HG02678 (cell line): ENCODE measurements at regions not wholly inside any gene's neighbourhood (a gene's known extent, or its start where the extent isn't known, plus 50 kb on each side); places are given as distances from the start of the nearest gene placed in this dataset.
"Not testable (repeated sequence)": the region's sequence is repeated elsewhere in the genome, so short reads cannot be mapped to it uniquely, and the experiment has no call there.

Source experiments
- ATAC-seq: cut with Tn5 transposase; IDR thresholded peaks from one replicate; pipeline ENCODE4 v1.9.1; 2021; ENCODE audit warnings: mild to moderate bottlenecking, moderate library complexity; ENCODE audit not compliant: unreplicated experiment

GRCh38 chr2:118576109-118576855 lies 271.2 kb downstream of the EN1 start:
- no peak for ATAC-seq

- not testable (repeated sequence) for ATAC-seq
These were observed 275.1 kb downstream of the EN1 start for GRCh38 chr2:118572380-118572779.

GRCh38 chr2:118569876-118570535 lies 277.4 kb downstream of the EN1 start:
- no peak for ATAC-seq

GRCh38 chr2:118568700-118569099 lies 278.7 kb downstream of the EN1 start:
- no peak for ATAC-seq

GRCh38 chr2:118565786-118566540 lies 281.5 kb downstream of the EN1 start:
- ATAC-seq, result no peak

GRCh38 chr2:118565301-118565700 lies 282.1 kb downstream of the EN1 start:
- ATAC-seq, result no peak

- ATAC-seq, result no peak
These were observed 285.3 kb downstream of the EN1 start for GRCh38 chr2:118562144-118562543.

GRCh38 chr2:118558846-118559245 lies 288.6 kb downstream of the EN1 start:
- no peak for ATAC-seq

- ATAC-seq, result no peak
These were observed 289.7 kb downstream of the EN1 start for GRCh38 chr2:118557791-118558190.

GRCh38 chr2:118557016-118557415 lies 290.4 kb downstream of the EN1 start:
- no peak for ATAC-seq

GRCh38 chr2:118554616-118555015 lies 292.8 kb downstream of the EN1 start:
- no peak for ATAC-seq

GRCh38 chr2:118549503-118549902 lies 297.9 kb downstream of the EN1 start:
- ATAC-seq, result no peak

- no peak for ATAC-seq
These were observed 298.5 kb downstream of the EN1 start for GRCh38 chr2:118548880-118549488.

GRCh38 chr2:118539290-118539689 lies 308.2 kb downstream of the EN1 start:
- ATAC-seq, result no peak

GRCh38 chr2:118536306-118536705 lies 311.1 kb downstream of the EN1 start:
- ATAC-seq, result no peak

GRCh38 chr2:118535818-118536212 lies 311.6 kb downstream of the EN1 start:
- no peak for ATAC-seq

- no peak for ATAC-seq
These were observed 312.2 kb downstream of the EN1 start for GRCh38 chr2:118535171-118535817.

GRCh38 chr2:118530976-118531375 lies 316.5 kb downstream of the EN1 start:
- ATAC-seq, result no peak

- ATAC-seq, result no peak
These were observed 317.4 kb downstream of the EN1 start for GRCh38 chr2:118529908-118530599.

- ATAC-seq, result no peak
These were observed 319.9 kb downstream of the EN1 start for GRCh38 chr2:118527571-118527970.
